ENCODE measurements at regions not wholly inside any gene's neighbourhood (a gene's known extent, or its start where the extent isn't known, plus 50 kb on each side); places are given as distances from the start of the nearest gene placed in this dataset.

DNA sequence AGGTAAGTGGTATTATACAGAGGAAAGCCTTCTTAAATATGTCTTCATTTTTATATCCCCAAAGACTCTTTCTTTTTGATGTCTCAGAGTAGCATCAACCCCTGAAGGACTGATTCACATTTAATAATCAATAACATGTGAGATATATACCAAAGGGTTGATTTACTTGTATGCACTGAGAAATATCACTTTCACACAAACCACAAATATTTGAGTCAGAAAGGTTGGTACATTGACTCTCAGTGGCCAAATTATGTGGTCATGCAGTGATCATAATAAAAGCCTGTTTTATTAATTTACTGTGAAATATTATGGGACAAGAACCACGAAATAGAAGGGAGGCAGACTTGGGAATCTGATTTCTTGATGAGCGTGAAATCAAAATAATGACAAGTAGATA lies 329.0 kb downstream of the GBE1 start:
- H3K27me3 ChIP-seq (ENCODE audit: control insufficient read depth, insufficient read depth, low read length), result no peaks in the 10 kb centered on the region
- DNase-seq (ENCODE audit: low read depth), result no peak
- no peak overlapping the region for H3K4me3 ChIP-seq (ENCODE audit: low read depth, low read length)
- H3K36me3 ChIP-seq (ENCODE audit: control insufficient read depth, insufficient read depth, low read length), result no peaks in the 10 kb centered on the region
- TF ChIP-seq, protein P1, sequence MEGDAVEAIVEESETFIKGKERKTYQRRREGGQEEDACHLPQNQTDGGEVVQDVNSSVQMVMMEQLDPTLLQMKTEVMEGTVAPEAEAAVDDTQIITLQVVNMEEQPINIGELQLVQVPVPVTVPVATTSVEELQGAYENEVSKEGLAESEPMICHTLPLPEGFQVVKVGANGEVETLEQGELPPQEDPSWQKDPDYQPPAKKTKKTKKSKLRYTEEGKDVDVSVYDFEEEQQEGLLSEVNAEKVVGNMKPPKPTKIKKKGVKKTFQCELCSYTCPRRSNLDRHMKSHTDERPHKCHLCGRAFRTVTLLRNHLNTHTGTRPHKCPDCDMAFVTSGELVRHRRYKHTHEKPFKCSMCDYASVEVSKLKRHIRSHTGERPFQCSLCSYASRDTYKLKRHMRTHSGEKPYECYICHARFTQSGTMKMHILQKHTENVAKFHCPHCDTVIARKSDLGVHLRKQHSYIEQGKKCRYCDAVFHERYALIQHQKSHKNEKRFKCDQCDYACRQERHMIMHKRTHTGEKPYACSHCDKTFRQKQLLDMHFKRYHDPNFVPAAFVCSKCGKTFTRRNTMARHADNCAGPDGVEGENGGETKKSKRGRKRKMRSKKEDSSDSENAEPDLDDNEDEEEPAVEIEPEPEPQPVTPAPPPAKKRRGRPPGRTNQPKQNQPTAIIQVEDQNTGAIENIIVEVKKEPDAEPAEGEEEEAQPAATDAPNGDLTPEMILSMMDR (IDR thresholded peaks at IDR 0.05; ENCODE audit: insufficient read depth, low read length, poor library complexity, severe bottlenecking), result no peak

DNA sequence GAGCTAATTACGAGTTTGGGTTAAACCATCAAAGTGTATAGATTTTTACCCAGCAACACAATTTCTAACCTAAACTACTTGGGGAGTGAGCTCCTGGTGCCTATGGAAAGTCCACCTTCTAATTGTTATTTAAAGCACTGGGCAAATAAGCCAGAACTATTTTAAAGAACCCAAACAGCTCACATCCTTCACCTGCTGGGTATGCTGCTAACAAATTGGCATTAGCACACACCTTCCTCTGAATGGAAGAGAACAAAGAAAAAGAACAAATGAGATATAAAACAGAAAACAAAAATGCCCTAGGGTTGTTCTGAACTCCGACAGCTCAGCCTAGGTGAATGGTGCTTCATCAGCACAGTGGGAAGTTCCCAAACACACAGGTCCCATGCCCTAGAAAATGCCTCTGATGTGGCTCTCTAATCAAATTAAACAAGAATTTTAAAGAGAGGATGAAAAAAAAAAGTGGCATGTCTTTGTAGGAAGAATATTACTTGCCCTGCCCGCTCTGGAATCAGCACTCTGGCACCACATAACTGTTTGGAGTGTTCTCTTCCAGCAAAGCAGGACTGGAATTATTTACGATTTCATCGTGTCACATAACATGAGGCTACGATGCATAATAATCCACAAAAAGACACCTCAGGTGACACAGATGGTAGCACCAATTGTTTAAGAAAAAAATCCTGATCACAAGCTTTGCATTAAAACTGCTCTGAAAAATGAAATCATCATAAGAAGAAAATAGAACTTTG lies 334.4 kb downstream of the GBE1 start:
- no peak for DNase-seq (ENCODE audit: low read depth)
- H3K4me3 ChIP-seq (ENCODE audit: low read depth, low read length), result no peak overlapping the region
- H3K27me3 ChIP-seq (ENCODE audit: control insufficient read depth, insufficient read depth, low read length), result no peaks in the 10 kb centered on the region
- no peaks in the 10 kb centered on the region for H3K36me3 ChIP-seq (ENCODE audit: control insufficient read depth, insufficient read depth, low read length)
- TF ChIP-seq, protein P1 (IDR thresholded peaks at IDR 0.05; ENCODE audit: insufficient read depth, low read length, poor library complexity, severe bottlenecking), result no peak

DNA sequence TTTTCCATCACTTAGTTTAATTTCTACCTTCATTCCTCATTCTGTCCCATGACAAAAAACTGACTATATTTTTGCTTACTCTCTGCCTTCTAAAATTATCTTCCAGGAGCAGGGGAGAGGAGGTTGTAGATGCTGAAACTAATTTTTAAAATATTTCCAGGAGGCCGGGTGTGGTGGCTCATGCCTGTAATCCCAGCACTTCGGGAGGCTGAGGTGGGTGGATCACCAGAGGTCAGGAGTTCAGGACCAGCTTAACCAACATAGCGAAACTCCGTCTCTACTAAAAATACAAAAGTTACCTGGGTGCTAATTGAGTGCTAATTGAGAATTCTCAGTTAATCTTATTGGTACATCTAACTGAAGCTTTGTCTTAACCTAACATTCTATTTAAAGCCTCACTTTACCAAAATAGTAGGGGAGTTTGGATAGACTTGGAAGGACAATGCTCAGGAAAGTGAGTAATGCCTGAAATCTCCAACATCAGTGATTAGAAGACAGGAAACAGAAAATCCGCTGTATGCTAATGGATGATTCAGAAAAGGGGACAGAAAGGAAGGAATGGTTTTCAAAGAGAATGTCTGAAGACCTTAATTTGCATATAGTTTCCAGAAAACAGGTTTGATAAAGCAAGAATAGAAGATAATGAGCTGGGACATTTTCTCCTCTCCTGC lies 336.1 kb downstream of the GBE1 start:
- TF ChIP-seq, protein P1 (IDR thresholded peaks at IDR 0.05; ENCODE audit: insufficient read depth, low read length, poor library complexity, severe bottlenecking), result no peak
- peak; percentile 2 for DNase-seq (ENCODE audit: low read depth)
- Histone ChIP-seq H3K27me3 (ENCODE audit: control insufficient read depth, insufficient read depth, low read length) (no peaks in the 10 kb centered on the region), H3K4me3 (ENCODE audit: low read depth, low read length) (no peak overlapping the region), H3K36me3 (ENCODE audit: control insufficient read depth, insufficient read depth, low read length) (no peaks in the 10 kb centered on the region)

DNA sequence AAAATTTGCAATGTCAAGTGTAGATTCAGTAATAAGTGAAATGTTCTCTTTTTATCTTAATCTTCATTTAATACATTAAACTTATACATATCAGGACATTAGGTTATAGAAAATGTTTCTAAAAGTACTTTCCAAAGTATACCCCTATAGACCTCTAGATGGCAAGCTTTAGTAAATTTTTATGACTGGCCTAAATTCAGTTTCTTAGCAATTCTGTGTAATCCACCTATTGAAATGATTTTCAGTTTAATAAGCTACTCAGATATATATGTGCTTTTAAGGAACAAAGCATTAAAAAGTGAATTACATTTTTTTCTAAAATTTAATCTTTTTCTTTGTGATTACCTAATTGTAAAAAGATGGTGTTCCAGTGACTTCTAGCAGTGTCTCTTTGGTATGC lies 342.2 kb downstream of the GBE1 start:
- TF ChIP-seq, protein P1 (IDR thresholded peaks at IDR 0.05; ENCODE audit: insufficient read depth, low read length, poor library complexity, severe bottlenecking), result peak; percentile 36
- no peak for DNase-seq (ENCODE audit: low read depth)
- no peaks in the 10 kb centered on the region for H3K27me3 ChIP-seq (ENCODE audit: control insufficient read depth, insufficient read depth, low read length)
- no peak overlapping the region for H3K4me3 ChIP-seq (ENCODE audit: low read depth, low read length)
- no peaks in the 10 kb centered on the region for H3K36me3 ChIP-seq (ENCODE audit: control insufficient read depth, insufficient read depth, low read length)

DNA sequence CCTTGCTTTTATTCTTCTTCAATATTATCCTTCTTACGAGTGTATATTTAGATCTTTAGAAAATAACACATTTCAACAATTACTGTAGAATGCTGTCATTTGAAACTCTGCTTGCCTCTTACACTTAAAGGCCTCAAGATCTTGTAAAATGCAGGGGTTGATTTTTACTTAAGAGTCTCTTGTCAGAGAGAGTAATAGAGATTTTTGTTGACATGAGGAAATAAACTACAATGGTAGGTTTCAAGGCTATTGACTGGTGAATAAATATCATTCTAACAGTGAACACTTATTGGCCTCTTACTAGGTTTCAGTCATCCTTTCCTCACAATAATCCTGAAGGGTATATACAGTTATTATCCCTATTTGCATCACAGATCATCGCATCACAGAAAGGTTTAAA lies 344.6 kb downstream of the GBE1 start:
- H3K27me3 ChIP-seq (ENCODE audit: control insufficient read depth, insufficient read depth, low read length), result no peaks in the 10 kb centered on the region
- H3K36me3 ChIP-seq (ENCODE audit: control insufficient read depth, insufficient read depth, low read length), result no peaks in the 10 kb centered on the region
- no peak overlapping the region for H3K4me3 ChIP-seq (ENCODE audit: low read depth, low read length)
- TF ChIP-seq, protein P1 (IDR thresholded peaks at IDR 0.05; ENCODE audit: insufficient read depth, low read length, poor library complexity, severe bottlenecking), result no peak
- DNase-seq (ENCODE audit: low read depth), result no peak

All from kidney epithelial cell (primary cell).